ENCODE measurements at regions not wholly inside any gene's neighbourhood (a gene's known extent, or its start where the extent isn't known, plus 50 kb on each side); places are given as distances from the start of the nearest gene placed in this dataset.

DNA sequence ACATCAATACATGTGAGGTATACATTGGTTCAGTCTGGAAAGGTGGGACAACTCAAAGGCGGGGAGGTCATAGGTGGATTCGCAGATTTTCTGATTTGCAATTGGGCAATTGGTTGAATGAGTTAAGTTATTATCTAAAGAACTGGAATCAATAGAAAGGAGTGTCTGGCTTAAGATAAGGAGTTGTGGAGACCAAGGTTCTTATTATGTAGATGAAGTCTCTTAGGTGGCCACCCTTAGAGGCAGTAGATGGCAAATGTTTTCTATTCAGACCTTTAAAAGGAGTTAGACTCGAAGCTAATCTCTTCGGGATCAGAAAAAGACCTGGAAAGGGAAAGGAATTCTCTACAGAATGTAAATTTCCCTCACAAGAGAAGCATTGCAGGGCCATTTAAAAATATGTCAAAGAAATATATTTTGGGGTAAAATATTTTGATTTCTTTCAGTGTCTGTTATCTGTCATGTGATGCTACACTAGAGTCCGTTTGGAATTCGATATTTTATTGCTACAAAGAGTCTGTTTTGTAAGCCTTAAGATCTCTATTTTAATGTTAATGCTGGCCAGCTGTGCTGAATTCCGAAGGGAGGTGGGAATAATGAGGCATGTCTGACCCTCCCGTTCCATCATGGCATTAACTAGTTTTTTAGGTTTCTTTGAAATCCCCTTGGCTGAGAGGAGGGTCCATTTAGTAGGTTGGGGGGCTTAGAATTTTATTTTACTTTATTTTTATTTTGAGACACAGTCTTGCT, 265.1 kb downstream of the PTPRU start:
- no peak for DNase-seq

DNA sequence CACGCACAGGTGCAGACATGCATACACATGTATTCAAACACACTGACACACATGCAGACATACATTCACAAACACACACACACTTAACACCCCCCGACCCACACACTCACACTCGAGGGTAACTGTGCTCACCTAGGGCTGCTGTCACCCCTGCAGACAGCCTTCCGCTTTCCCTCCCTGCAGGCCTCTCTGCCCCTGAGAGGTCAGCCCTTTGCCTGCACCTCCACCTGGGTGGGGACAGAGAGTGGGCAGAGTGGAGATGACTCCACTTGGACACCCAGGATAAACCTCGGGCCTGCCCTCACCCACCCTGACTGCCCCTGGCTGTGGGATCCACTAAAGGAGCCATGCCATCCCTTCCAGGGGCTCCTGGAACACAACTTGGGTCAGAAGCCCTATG, 264.3 kb downstream of the PTPRU start:
- DNase-seq, result no peak

GRCh38 chr1:29500041-29500440, 263.7 kb downstream of the PTPRU start:
- no peak for DNase-seq

- no peak for DNase-seq
Measured at GRCh38 chr1:29499104-29499650, 262.9 kb downstream of the PTPRU start.

DNA sequence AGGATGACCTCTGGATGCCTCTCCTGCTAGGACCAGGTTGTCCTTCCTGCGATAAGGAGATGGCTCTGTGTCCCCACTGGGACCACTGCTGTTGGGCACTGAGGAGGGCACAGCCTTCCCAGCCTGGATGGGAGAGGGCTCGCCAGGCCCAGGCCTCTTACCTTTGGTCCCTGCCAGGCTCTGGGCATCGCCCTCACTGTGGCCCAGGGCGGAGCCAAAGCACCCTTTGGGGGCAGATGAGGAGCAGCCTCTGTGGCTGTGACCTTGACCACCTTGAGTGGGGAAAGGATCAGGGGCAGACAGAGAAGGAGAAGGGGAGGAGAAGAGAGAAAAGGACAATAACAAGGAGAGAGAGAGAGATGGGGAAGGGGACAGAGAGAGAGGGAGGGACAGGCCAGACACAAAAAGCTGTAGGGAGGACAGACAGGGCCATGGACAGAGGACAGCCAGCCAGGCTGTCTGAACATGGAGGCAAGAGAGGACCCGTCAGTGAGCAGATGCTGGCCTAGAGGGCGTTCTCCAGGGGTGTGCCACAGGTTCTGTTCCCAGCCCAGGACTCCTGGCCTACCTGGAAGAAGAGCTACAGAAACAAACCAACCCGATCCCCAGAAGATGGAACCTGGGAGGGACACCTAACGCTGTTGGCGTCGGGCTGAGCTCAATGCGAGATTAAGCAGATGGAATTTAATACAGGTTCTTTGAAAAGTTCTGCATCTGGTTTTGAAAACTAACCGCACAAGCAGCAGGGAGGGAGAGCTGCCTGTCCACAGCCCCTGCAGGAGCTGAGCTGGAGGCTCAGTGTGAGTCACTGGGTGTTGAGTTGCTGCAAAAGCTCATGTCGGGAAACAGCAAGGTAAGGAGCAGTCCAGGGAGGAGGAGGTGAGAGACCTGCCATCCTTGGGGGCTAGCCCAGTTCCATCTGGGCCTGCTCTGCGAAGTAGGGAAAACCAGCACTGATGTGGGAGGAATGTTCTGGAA, 262.1 kb downstream of the PTPRU start:
- DNase-seq, result no peak

GRCh38 chr1:29497395-29498125, 261.2 kb downstream of the PTPRU start:
- no peak for DNase-seq

DNA sequence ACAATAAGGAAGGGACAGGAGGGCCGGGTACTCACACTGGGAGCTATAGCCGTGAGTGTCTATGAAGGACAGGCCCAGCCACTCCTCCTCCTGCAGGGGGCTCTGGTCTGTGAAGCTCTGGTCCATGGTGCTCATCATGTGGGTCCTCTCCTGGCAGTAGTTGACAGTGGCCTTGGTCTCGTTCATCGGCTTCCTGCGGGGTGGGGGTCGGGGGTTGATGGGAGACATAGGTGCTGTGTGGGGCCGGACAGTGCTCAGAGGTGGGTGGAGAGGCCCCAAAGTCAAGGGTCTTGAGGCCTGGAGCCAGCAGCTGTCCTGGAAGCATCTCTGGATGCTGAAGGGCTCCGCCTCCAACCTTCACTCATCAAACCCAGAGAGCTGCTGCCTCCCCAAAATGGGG, 260.4 kb downstream of the PTPRU start:
- no peak for DNase-seq

GRCh38 chr1:29490204-29490934, 254.0 kb downstream of the PTPRU start:
- DNase-seq, result no peak

DNA sequence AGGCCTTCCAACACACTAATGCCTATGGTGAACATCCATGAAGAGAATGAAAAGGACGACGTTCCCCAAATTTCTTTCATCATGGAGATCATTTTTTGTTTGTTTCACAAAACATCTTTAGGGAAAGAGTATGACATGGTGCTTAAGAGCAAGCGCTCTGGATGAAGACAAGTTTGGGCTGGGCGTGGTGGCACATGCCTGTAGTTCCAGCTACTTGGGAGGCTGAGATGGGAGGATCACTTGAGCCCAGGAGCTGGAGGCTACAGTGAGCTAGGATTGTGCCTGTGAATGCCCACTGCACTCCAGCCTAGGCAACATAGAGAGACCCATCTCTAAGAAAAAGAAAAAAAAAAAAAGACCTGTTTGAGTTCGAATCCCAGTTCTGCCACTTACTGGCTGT, 253.1 kb downstream of the PTPRU start:
- DNase-seq, result no peak

- no peak for DNase-seq
Measured at GRCh38 chr1:29488794-29489311, 252.5 kb downstream of the PTPRU start.

DNA sequence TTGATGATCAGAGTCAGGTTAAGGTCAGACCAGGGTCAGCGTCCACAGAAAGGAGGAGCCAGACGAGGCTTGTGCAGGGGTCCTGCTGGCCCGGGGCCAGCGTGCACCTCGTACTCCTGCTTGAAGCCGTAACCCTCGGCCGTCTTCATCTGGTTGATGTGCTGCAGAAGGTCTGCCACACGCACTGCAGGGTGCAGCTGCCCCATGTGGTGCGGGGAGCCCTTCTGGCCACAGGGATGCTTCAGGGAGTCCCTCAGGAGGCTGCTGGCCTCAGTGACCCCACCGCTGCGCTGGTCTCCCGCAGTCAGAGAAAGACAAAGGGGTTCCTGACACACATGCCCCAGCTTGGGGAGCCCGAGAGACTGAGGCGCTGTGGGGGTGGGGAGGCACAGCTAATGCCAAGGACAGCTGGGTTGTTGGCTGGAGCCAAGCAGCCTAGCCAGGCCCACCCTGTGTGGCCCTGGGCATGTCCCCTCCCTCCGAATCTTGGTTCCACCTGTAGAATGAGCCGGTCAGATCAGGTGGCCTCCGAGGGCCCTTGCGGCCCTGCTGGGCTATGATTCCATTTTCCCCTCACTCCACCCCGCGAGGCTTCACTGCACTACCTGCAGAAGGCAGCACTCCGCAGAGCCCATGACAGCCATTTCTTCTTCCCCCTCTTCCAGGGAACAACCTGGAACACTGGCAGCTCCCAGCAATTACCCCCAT, 251.9 kb downstream of the PTPRU start:
- DNase-seq, result no peak

DNA sequence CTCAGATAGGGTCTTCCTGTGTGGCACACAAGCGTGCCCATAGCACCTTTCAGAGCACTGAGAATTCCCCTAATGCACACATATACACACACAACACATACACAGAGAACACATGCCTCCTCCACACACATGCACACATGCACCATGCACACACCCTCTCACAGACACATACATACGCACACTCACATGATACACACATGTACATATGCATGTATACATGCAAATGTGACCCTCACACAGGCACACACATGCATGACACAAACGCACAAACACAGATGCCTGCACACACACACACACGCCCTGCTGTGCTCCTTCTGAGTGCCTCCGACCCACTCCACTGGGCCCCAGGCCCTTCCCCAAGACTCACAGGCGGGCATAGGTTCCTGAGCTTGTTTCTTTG, 251.0 kb downstream of the PTPRU start:
- DNase-seq, result no peak

- no peak for DNase-seq
Measured at GRCh38 chr1:29485096-29485925, 249.0 kb downstream of the PTPRU start.

GRCh38 chr1:29482991-29483390, 246.7 kb downstream of the PTPRU start:
- no peak for DNase-seq

DNA sequence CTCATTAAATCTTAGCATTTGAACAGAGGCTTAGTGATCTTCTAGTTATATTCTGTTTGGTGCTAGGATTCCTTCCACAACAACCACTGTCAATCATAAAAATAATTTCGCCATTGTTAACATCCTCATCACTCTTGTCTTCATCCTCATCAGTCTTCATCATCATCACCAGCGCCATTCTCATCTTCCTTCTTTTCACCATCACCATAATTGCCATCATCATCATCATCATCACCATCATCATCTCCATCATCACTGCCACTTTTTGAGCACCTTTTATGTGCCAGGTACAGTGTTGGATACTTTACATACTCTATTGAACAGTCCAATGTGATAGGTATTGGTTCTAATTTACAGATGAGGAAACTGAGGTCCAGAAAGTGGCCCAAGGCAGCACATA, 245.7 kb downstream of the PTPRU start:
- DNase-seq, result no peak

GRCh38 chr1:29481031-29481430, 244.7 kb downstream of the PTPRU start:
- DNase-seq, result no peak

- no peak for DNase-seq
Measured at GRCh38 chr1:29478879-29479278, 242.6 kb downstream of the PTPRU start.

DNA sequence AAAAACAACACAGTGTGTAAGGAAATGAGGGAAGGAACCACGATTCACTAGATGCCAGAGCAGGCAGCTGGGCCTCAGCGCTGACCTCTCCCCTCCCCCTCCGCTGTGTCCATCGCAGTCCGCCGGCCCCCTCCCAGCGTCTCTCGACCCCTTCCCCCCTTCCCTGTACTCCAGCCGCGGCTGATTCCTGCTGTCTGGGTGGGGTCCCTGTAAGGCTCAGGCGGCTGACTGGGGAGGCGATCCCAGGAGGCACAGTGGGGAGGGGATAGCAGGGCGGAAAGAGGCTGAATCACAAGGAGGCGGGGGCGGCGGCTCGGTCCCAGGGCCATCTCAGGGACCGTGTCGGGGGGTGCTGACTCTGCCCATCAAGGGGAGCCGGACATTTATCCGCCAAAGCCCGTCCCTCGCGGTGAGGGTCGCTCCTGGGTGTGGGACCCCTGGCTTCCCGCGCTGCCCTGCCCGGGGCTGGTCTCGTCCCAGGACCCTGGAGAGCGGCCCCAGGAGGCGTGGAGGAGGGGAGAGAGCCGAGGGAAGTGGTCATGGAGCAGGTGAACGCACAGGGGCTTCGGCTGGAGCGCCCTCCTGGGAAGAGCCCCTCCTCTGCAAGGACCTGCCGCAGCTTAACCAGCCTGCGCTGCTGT, 241.9 kb downstream of the PTPRU start:
- DNase-seq, result no peak

DNA sequence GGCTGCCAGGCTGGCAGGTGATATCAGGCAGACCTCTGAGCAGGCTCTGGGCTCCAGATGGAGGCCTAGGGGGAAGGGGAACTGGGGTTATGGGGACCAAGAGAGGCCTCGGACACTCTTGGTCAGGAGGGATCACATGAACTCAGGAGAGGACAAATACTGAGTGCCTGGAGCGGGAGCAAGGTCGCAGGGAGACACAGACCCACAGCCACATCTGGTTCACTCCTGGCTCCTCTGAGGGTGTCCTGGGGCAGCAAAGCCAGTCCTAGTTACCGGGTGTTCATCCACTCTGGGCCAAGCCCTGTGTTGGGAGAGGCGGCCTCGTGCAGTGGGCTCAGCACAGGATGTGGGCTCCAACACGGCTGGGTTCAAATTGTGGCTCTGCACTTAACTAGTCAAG, 239.0 kb downstream of the PTPRU start:
- DNase-seq, result no peak

All from NCI-H446 treated with DMSO at 0.1 percent for 48 hours (cell line).